ENCODE measurements at regions not wholly inside any gene's neighbourhood (a gene's known extent, or its start where the extent isn't known, plus 50 kb on each side); places are given as distances from the start of the nearest gene placed in this dataset.

- DNase-seq (ENCODE audit: low read depth in 2 of 2), result no peak
Observed at GRCh38 chr5:105828821-105829220, 1841.9 kb downstream of the EFNA5 start.

GRCh38 chr5:105821800-105822199, 1848.9 kb downstream of the EFNA5 start:
- no peak for DNase-seq (ENCODE audit: low read depth in 2 of 2)

- DNase-seq (ENCODE audit: low read depth in 2 of 2), result no peak
Observed at GRCh38 chr5:105817914-105818313, 1852.8 kb downstream of the EFNA5 start.

GRCh38 chr5:105817416-105817815, 1853.3 kb downstream of the EFNA5 start:
- no peak for DNase-seq (ENCODE audit: low read depth in 2 of 2)

GRCh38 chr5:105816961-105817360, 1853.8 kb downstream of the EFNA5 start:
- DNase-seq (ENCODE audit: low read depth in 2 of 2), result no peak

- DNase-seq (ENCODE audit: low read depth in 2 of 2), result no peak
Observed at GRCh38 chr5:105812304-105812703, 1858.4 kb downstream of the EFNA5 start.

GRCh38 chr5:105807951-105808350, 1862.8 kb downstream of the EFNA5 start:
- DNase-seq (ENCODE audit: low read depth in 2 of 2), result no peak

GRCh38 chr5:105807290-105807689, 1863.4 kb downstream of the EFNA5 start:
- no peak for DNase-seq (ENCODE audit: low read depth in 2 of 2)

- no peak for DNase-seq (ENCODE audit: low read depth in 2 of 2)
Observed at GRCh38 chr5:105806596-105806995, 1864.1 kb downstream of the EFNA5 start.

- no peak for DNase-seq (ENCODE audit: low read depth in 2 of 2)
Observed at GRCh38 chr5:105803431-105803830, 1867.3 kb downstream of the EFNA5 start.

GRCh38 chr5:105794578-105794977, 1876.2 kb downstream of the EFNA5 start:
- DNase-seq (ENCODE audit: low read depth in 2 of 2), result no peak

- DNase-seq (ENCODE audit: low read depth in 2 of 2), result no peak
Observed at GRCh38 chr5:105789246-105789645, 1881.5 kb downstream of the EFNA5 start.

GRCh38 chr5:105783811-105784210, 1886.9 kb downstream of the EFNA5 start:
- DNase-seq (ENCODE audit: low read depth in 2 of 2), result no peak

GRCh38 chr5:105782501-105782900, 1888.2 kb downstream of the EFNA5 start:
- DNase-seq (ENCODE audit: low read depth in 2 of 2), result no peak

- no peak for DNase-seq (ENCODE audit: low read depth in 2 of 2)
Observed at GRCh38 chr5:105773241-105773640, 1897.5 kb downstream of the EFNA5 start.

GRCh38 chr5:105767267-105767666, 1903.5 kb downstream of the EFNA5 start:
- DNase-seq (ENCODE audit: low read depth in 2 of 2), result no peak

- DNase-seq (ENCODE audit: low read depth in 2 of 2), result no peak
Observed at GRCh38 chr5:105762728-105763127, 1908.0 kb downstream of the EFNA5 start.

GRCh38 chr5:105754056-105754455, 1916.7 kb downstream of the EFNA5 start:
- no peak for DNase-seq (ENCODE audit: low read depth in 2 of 2)

GRCh38 chr5:105752801-105753200, 1917.9 kb downstream of the EFNA5 start:
- DNase-seq (ENCODE audit: low read depth in 2 of 2), result no peak

GRCh38 chr5:105751908-105752307, 1918.8 kb downstream of the EFNA5 start:
- no peak for DNase-seq (ENCODE audit: low read depth in 2 of 2)

GRCh38 chr5:105745111-105745510, 1925.6 kb downstream of the EFNA5 start:
- no peak for DNase-seq (ENCODE audit: low read depth in 2 of 2)

- DNase-seq (ENCODE audit: low read depth in 2 of 2), result no peak
Observed at GRCh38 chr5:105740242-105740641, 1930.5 kb downstream of the EFNA5 start.

- no peak for DNase-seq (ENCODE audit: low read depth in 2 of 2)
Observed at GRCh38 chr5:105739732-105740131, 1931.0 kb downstream of the EFNA5 start.

- DNase-seq (ENCODE audit: low read depth in 2 of 2), result no peak
Observed at GRCh38 chr5:105735704-105736103, 1935.0 kb downstream of the EFNA5 start.

GRCh38 chr5:105730982-105731381, 1939.8 kb downstream of the EFNA5 start:
- DNase-seq (ENCODE audit: low read depth in 2 of 2), result no peak
